Ovary (tissue), 7 donors: ENCODE measurements at regions not wholly inside any gene's neighbourhood (a gene's known extent, or its start where the extent isn't known, plus 50 kb on each side); places are given as distances from the start of the nearest gene placed in this dataset.
"Not testable (repeated sequence)": the region's sequence is repeated elsewhere in the genome, so short reads cannot be mapped to it uniquely, and the experiment has no call there.

Source experiments
- DNase-seq, 5 donors: peaks; one replicate each; pipeline ENCODE4 v3.0.0-alpha.2; 2019 to 2020
- H3K27ac ChIP-seq, 2 donors: fragments of 200-600 bp; one replicate each; pipeline versions ENCODE4 v1.5.1 to v1.8.0; 2019 to 2022
- H3K27me3 ChIP-seq: fragments of 200-600 bp; one replicate; pipeline ENCODE4 v1.8.0; 2022
- H3K36me3 ChIP-seq: fragments of 200-600 bp; sonication (generic); one replicate; pipeline ENCODE4 v1.5.1; 2019
- H3K4me1 ChIP-seq: one replicate; pipeline ENCODE4 v1.8.1; 2013; ENCODE audit warnings: mild to moderate bottlenecking, moderate library complexity; ENCODE audit not compliant: insufficient read depth
- H3K4me3 ChIP-seq: fragments of 200-600 bp; sonication (generic); one replicate; pipeline ENCODE4 v1.5.1; 2017
- H3K9me3 ChIP-seq, 2 donors: fragments of 200-600 bp in 1 of 2; sonication (generic) in 1 of 2; one replicate each; pipeline versions ENCODE4 v1.5.1 to v1.8.1; 2013 to 2019; ENCODE audit warnings: mild to moderate bottlenecking in 1 of 2, moderate library complexity in 1 of 2
- EP300 ChIP-seq: sonication (generic); formaldehyde crosslinking; IDR thresholded peaks from one replicate; pipeline ENCODE4 v1.6.1; 2017; ENCODE audit warnings: antibody characterized with exemption
- POLR2A ChIP-seq: fragments of 450-650 bp; IDR thresholded peaks from one replicate; pipeline ENCODE4 v1.6.1; 2017; ENCODE audit warnings: antibody characterized with exemption, mild to moderate bottlenecking, moderate library complexity
- WGBS, 3 donors: extraction: QIAGEN DNeasy Blood & Tissue Kit in 1 of 3; methylation state at CpG; one replicate each; pipeline versions ENCODE4 v1.1.5 to v1.1.7; 2013 to 2017; 5-methylcytosine and 5-hydroxymethylcytosine counted together
- intact Hi-C, 4 donors: fragments of 100-400 bp; cut with DNase I; formaldehyde crosslinking; loops; one replicate each; pipeline versions ENCODE4 v1.11.0 to v1.15.1; 2022 to 2023
- TF ChIP-seq, protein P1 (sequence below), 3 donors: fragments of 450-650 bp in 2 of 3; fragments of 200-600 bp in 1 of 3; IDR thresholded peaks; one replicate each; pipeline versions ENCODE4 v1.5.1 to v1.8.0; 2016 to 2022; ENCODE audit warnings: antibody characterized with exemption in 3 of 3, mild to moderate bottlenecking in 1 of 3
- donor health status: DM: no; HTN: no; CAD: no; lungs with moderate emphysema.
- donor health status: DM: no; HTN: no; CAD: no.
- donor health status: Bipolar disorder and iron deficiency.
- donor health status: DM: no; HTN: no; CAD: no.
- donor health status: DM: yes; HTN: yes; CAD: no.

DNA sequence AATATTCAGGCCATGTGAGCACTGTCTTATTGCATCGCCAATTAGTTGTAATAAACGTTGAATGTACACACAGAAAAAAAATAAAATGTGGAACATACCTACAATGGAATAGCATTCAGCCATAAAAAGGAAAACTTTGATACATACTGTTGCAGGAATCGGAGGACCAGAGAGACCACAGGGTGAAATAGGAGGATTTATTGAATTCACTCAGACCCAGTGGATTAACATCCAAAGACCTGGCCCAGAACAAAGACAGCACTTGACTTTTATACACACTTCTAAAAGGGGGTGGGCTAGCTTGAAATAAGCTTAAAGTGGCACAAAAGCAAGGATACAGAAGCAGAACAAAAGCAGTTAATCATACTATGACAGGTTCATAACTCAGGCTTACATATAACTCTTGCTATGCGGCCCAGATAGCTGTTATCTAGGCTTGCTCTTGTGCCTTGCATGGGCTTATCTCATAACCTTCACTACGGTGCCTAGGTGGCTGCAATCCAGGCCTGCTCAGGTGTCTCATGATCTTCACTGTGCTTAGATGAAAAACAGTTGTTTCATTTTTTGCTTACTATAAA, 292.2 kb upstream of the TAC1 start:
- Histone ChIP-seq H3K9me3 (no peaks in the 10 kb centered on the region), H3K4me1 (no peaks in the 10 kb centered on the region), H3K27ac (no peak overlapping the region), H3K27me3 (no peaks in the 10 kb centered on the region), H3K4me3 (no peak overlapping the region), H3K36me3 (no peaks in the 10 kb centered on the region)
- 73 to 83% (median 74%) methylated on average over 5 of the region's 5 CpGs for WGBS, 3 donors
- TF ChIP-seq, protein P1, sequence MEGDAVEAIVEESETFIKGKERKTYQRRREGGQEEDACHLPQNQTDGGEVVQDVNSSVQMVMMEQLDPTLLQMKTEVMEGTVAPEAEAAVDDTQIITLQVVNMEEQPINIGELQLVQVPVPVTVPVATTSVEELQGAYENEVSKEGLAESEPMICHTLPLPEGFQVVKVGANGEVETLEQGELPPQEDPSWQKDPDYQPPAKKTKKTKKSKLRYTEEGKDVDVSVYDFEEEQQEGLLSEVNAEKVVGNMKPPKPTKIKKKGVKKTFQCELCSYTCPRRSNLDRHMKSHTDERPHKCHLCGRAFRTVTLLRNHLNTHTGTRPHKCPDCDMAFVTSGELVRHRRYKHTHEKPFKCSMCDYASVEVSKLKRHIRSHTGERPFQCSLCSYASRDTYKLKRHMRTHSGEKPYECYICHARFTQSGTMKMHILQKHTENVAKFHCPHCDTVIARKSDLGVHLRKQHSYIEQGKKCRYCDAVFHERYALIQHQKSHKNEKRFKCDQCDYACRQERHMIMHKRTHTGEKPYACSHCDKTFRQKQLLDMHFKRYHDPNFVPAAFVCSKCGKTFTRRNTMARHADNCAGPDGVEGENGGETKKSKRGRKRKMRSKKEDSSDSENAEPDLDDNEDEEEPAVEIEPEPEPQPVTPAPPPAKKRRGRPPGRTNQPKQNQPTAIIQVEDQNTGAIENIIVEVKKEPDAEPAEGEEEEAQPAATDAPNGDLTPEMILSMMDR (IDR thresholded peaks at IDR 0.05) = no peak
- TF ChIP-seq EP300 (no peak), POLR2A (no peak)
- intact Hi-C loops = no loop called here
- no peak for DNase-seq

DNA sequence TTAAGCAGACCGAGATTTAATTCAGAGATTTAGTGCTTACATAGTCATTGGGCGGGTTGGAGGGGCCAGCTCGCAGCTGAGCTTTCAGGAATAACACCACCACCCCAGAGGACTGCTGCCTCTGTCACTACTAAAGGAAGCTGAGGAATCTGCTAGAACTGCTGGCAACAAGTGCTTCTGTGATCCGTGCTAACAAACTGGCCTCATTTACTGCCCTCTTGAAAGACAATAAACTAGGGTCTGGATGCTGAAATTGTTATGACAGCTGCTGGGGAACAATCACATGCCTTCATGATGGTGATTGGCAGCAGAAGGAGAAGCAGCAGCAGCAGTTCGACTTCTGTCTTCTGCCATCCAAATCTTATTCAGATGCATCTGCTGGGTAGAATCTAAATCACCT, 285.5 kb upstream of the TAC1 start:
- WGBS, 3 donors = 50 to 54% (median 50%) methylated on average over 5 of the region's 5 CpGs
- no peaks in the 10 kb centered on the region for H3K27me3 ChIP-seq
- H3K27ac ChIP-seq = no peak overlapping the region
- no peak overlapping the region for H3K4me3 ChIP-seq
- TF ChIP-seq EP300 (no peak), POLR2A (no peak)
- TF ChIP-seq, protein P1 (IDR thresholded peaks at IDR 0.05) = no peak
- intact Hi-C loops = no loop called here
- H3K4me1 ChIP-seq = no peaks in the 10 kb centered on the region
- DNase-seq = no peak
- H3K9me3 ChIP-seq = no peaks in the 10 kb centered on the region
- H3K36me3 ChIP-seq = no peaks in the 10 kb centered on the region

DNA sequence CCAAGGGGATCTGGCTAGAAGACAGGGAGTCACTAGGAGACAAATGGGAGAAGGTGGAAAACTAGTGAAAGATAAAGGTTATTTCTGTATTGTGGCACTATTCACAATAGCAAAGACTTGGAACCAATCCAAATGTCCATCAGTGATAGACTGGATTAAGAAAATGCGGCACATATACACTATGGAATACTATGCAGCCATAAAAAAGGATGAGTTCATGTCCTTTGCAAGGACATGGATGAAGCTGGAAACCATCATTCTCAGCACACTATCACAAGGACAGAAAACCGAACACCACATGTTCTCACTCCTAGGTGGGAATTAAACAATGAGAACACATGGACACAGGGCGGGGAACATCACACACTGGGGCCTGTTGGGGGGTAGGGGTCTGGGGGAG, 282.4 kb upstream of the TAC1 start:
- H3K36me3 ChIP-seq, DNase-seq, H3K4me3 ChIP-seq, intact Hi-C loops, H3K27me3 ChIP-seq, H3K27ac ChIP-seq, H3K4me1 ChIP-seq, H3K9me3 ChIP-seq: not testable (repeated sequence)
- WGBS, 3 donors = 90 to 92% (median 92%) methylated on average over 3 of the region's 3 CpGs

DNA sequence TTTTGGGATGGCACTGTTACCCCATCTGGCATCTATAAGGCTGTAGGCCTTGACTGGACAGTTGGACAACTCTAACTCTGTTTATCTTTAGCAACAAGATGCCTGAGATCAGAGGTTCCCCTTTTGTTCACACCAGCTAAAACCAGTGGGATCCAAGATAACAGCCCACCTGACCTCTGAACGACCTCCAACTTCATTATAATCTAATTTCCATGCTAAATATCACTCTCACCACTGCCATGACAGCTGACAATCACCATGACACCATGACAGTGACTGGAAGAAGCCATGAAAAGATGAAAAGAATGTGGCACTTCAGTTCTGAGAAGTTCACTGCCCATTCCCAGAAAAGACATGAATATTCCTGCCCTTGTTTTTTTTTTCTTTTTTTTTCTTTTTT, 281.4 kb upstream of the TAC1 start:
- no peak for DNase-seq
- H3K27ac ChIP-seq = no peak overlapping the region
- H3K36me3 ChIP-seq = no peaks in the 10 kb centered on the region
- H3K4me1 ChIP-seq = no peaks in the 10 kb centered on the region
- 47 to 64% (median 62%) methylated on average over 1 of the region's 1 CpG for WGBS, 3 donors
- no peaks in the 10 kb centered on the region for H3K27me3 ChIP-seq
- intact Hi-C loops = no loop called here
- TF ChIP-seq POLR2A (no peak), EP300 (no peak)
- TF ChIP-seq, protein P1 (IDR thresholded peaks at IDR 0.05) = no peak
- no peaks in the 10 kb centered on the region for H3K9me3 ChIP-seq
- H3K4me3 ChIP-seq = no peak overlapping the region

DNA sequence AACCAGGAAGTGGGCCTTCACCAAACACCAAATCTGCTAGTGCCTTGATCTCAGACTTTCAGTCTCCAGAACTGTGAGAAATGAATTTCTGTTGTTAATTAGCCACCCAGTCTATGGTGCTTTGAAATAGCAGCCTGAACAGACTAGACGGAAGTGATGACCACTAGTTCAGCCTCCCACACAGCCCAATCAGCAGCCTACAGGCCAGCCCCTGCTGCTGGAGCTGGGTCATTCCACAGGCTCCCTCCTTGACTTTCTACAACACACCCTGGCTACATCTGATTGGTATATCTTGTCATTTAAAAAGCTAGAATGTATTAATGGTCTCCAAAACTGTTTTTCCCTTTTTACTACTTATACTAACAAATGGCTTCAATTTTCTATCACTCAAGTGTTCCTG, 277.2 kb upstream of the TAC1 start:
- H3K9me3 ChIP-seq = no peaks in the 10 kb centered on the region
- no peak for DNase-seq
- H3K4me3 ChIP-seq = no peak overlapping the region
- 20 to 30% (median 22%) methylated on average over 1 of the region's 1 CpG for WGBS, 3 donors
- intact Hi-C loops = no loop called here
- no peak overlapping the region for H3K27ac ChIP-seq
- no peak for TF ChIP-seq POLR2A
- no peak for TF ChIP-seq EP300
- TF ChIP-seq, protein P1 (IDR thresholded peaks at IDR 0.05) = no peak
- H3K36me3 ChIP-seq = no peaks in the 10 kb centered on the region
- no peaks in the 10 kb centered on the region for H3K4me1 ChIP-seq
- H3K27me3 ChIP-seq = no peaks in the 10 kb centered on the region
